Esophagus muscularis mucosa (tissue), 4 donors: ENCODE measurements at regions not wholly inside any gene's neighbourhood (a gene's known extent, or its start where the extent isn't known, plus 50 kb on each side); places are given as distances from the start of the nearest gene placed in this dataset.
A peak's percentile ranks its signal among the peaks of the same experiment; 100 is the strongest.

Source experiments
- DNase-seq: peaks from one replicate; pipeline ENCODE4 v3.0.0-alpha.2; 2017; ENCODE audit errors: extremely low spot score
- H3K27ac ChIP-seq, 4 donors: fragments of 200-600 bp; sonication (generic); replicated peaks in 1 of 4; 1 replicate in 3 of 4; 2 replicates in 1 of 4; pipeline ENCODE4 v1.5.1; 2016 to 2019; ENCODE audit warnings: mild to moderate bottlenecking in 1 of 4
- H3K27me3 ChIP-seq, 4 donors: fragments of 200-600 bp; sonication (generic); one replicate each; pipeline versions ENCODE4 v1.5.1 to v1.6.0; 2016 to 2019
- H3K36me3 ChIP-seq, 4 donors: fragments of 200-600 bp; sonication (generic); one replicate each; pipeline ENCODE4 v1.5.1; 2016 to 2019
- H3K4me1 ChIP-seq, 4 donors: fragments of 200-600 bp; sonication (generic); one replicate each; pipeline ENCODE4 v1.5.1; 2016 to 2019
- H3K4me3 ChIP-seq, 4 donors: fragments of 200-600 bp; sonication (generic); 1 replicate in 2 of 4; 2 replicates in 2 of 4; pipeline ENCODE4 v1.5.1; 2016 to 2019; ENCODE audit warnings: mild to moderate bottlenecking in 4 of 4, moderate library complexity in 1 of 4
- H3K9me3 ChIP-seq, 4 donors: fragments of 200-600 bp; sonication (generic); 1 replicate in 3 of 4; 2 replicates in 1 of 4; pipeline ENCODE4 v1.5.1; 2016 to 2019
- CTCF ChIP-seq, 3 experiments: fragments of 200-600 bp in 2 of 3; fragments of 450-650 bp in 1 of 3; sonication (generic) in 2 of 3; IDR thresholded peaks; one replicate each; pipeline ENCODE4 v1.5.1; 2017 to 2019; ENCODE audit warnings: antibody characterized with exemption in 3 of 3, mild to moderate bottlenecking in 2 of 3, moderate library complexity in 1 of 3
- EP300 ChIP-seq: sonication (generic); formaldehyde crosslinking; IDR thresholded peaks from one replicate; pipeline ENCODE4 v1.6.1; 2017; ENCODE audit warnings: antibody characterized with exemption
- POLR2A ChIP-seq: fragments of 450-650 bp; IDR thresholded peaks from one replicate; pipeline ENCODE4 v1.6.1; 2017; ENCODE audit warnings: antibody characterized with exemption, moderate library complexity, mild to moderate bottlenecking, low read depth
- POLR2AphosphoS5 ChIP-seq, 2 donors: sonication (generic); formaldehyde crosslinking; IDR thresholded peaks; one replicate each; pipeline ENCODE4 v1.6.1; 2017; ENCODE audit warnings: antibody characterized with exemption in 2 of 2
- WGBS: methylation state at CpG from one replicate; pipeline ENCODE4 v1.1.5; 2018; 5-methylcytosine and 5-hydroxymethylcytosine counted together
- intact Hi-C: fragments of 100-400 bp; cut with DNase I; formaldehyde crosslinking; loops from one replicate; pipeline ENCODE4 v1.15.1; 2023

DNA sequence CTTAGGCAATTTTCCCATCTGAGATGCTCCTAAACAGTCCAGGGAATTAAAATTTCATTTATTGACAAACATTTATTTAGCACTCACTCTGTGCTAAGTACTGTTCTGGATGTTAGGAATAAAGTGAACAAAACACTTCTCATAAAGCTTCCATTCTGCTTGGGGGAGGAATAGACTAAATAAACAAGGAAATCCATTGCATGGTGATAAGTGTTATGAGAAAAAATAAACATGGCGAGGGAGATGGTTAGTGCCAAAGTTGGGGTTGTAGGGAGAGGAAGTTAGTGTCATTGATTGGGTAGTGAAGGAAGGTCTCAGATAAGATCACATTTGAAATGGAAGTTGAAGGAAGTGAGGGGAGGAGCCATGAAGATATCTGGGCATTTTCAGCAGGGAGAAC is 72.2 kb upstream of the CES5A start:
- TF ChIP-seq EP300, result no peak
- TF ChIP-seq POLR2AphosphoS5 (IDR thresholded peaks at IDR 0.05), result no peak
- TF ChIP-seq POLR2A, result no peak
- Histone ChIP-seq H3K27ac (no peak overlapping the region), H3K9me3 (peaks cover 0 to 4% (median 0%) of the 10 kb centered on the region in 4 donors), H3K27me3 (no peaks in the 10 kb centered on the region), H3K4me1 (peaks cover 0 to 22% (median 15%) of the 10 kb centered on the region in 4 donors), H3K4me3 (no peak overlapping the region), H3K36me3 (no peaks in the 10 kb centered on the region)
- no peak for DNase-seq
- WGBS, result 86% methylated on average over 1 of the region's 1 CpG
- intact Hi-C loops, result no loop called here

DNA sequence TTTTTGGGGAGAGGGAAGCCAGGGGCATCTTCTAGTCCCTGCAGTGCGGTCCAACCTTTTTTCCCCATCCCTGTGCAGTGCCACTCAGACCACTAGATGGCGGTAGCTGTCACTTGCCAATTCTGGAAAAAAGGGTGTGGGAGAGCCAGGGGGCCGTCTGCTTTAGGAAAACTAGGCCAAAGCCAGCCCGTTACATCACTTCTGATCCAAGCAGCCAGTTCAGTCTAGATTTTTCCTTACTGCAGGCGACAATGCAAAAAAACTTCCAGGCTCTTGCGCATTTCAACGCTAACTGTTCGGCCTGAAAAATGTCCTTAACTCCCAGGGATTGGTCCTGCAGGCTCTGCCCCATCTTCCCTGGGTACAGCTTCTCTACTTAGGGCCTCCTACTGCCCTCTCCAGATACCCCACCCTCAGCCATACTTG is 69.2 kb upstream of the CES5A start:
- H3K4me1 ChIP-seq, result peaks cover 0 to 18% (median 14%) of the 10 kb centered on the region in 4 donors
- peak; percentile 93 for DNase-seq
- no peak overlapping the region for H3K27ac ChIP-seq
- peaks cover 0 to 6% (median 0%) of the 10 kb centered on the region in 4 donors for H3K9me3 ChIP-seq
- peak; percentile 88 to 96 (median 93) for TF ChIP-seq CTCF (IDR thresholded peaks at IDR 0.05)
- peak in 1 of 2 donors; percentile 51 for TF ChIP-seq POLR2AphosphoS5 (IDR thresholded peaks at IDR 0.05)
- TF ChIP-seq EP300, result no peak
- H3K27me3 ChIP-seq, result no peaks in the 10 kb centered on the region
- intact Hi-C loops, result loop anchor here (2.0 kb wide), 1 partner anchor 372 kb away; no protein-coding TSS in a partner anchor
- no peaks in the 10 kb centered on the region for H3K36me3 ChIP-seq
- 34% methylated on average over 8 of the region's 8 CpGs for WGBS
- H3K4me3 ChIP-seq, result no peak overlapping the region

GRCh38 chr16:55943267-55943666 is 68.1 kb upstream of the CES5A start:
- H3K9me3 ChIP-seq, result peaks cover 0 to 6% (median 0%) of the 10 kb centered on the region in 4 donors
- no peaks in the 10 kb centered on the region for H3K27me3 ChIP-seq
- WGBS, result 41% methylated on average over 4 of the region's 4 CpGs
- peak; percentile 21 for DNase-seq
- intact Hi-C loops, result no loop called here
- peaks cover 0 to 10% (median 10%) of the 10 kb centered on the region in 4 donors for H3K4me1 ChIP-seq
- H3K27ac ChIP-seq, result no peak overlapping the region
- no peak overlapping the region for H3K4me3 ChIP-seq
- TF ChIP-seq EP300 (no peak), CTCF (IDR thresholded peaks at IDR 0.05) (no peak), POLR2A (no peak), POLR2AphosphoS5 (IDR thresholded peaks at IDR 0.05) (no peak)
- no peaks in the 10 kb centered on the region for H3K36me3 ChIP-seq

DNA sequence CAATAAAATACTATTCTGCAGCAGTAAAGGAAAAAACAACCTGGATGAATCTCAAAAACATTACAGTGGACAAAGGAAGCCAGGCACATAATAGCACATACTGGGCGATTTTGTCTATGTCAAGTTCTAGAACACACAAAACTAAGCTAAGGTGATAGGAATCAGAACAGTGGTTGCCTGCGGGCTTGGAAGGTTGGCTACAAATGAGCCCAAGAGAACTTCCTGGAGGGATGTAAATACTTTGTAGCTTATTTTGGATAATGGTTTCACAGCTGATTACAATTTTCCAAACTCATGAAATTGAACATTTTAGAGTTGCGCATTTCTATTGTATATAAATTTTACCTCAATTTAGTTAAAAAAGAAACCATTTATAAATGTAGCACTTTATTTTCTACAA is 67.6 kb upstream of the CES5A start:
- Histone ChIP-seq H3K27ac (no peak overlapping the region), H3K27me3 (no peaks in the 10 kb centered on the region), H3K36me3 (no peaks in the 10 kb centered on the region), H3K4me1 (peaks cover 0 to 10% (median 10%) of the 10 kb centered on the region in 4 donors), H3K9me3 (peaks cover 0 to 6% (median 0%) of the 10 kb centered on the region in 4 donors), H3K4me3 (no peak overlapping the region)
- peak; percentile 70 for DNase-seq
- TF ChIP-seq CTCF (IDR thresholded peaks at IDR 0.05) (no peak), POLR2AphosphoS5 (IDR thresholded peaks at IDR 0.05) (no peak), EP300 (no peak), POLR2A (no peak)
- 93% methylated on average over 3 of the region's 3 CpGs for WGBS
- intact Hi-C loops, result no loop called here

DNA sequence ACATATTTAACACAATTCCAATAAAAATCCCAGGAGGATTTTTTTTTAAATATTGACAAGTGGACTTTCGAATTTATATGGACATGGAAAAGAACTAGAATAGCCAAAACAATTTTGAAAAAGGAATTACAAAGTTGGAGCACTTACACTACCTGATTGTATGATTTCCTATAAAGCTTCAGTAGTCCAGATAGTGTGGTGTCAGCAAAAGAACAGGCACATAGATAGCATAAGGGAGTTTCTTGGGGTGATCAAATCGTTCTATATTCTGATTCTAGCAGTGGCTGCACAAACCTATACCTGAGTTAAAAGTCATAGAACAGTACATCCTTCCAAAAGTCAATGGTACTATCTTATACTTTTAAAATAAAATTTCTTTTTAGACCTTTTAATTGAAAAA is 66.4 kb upstream of the CES5A start:
- WGBS, result 56% methylated on average over 2 of the region's 2 CpGs
- intact Hi-C loops, result no loop called here

More for the DNA sequence above, 66.4 kb upstream of the CES5A start:
- peaks cover 0 to 6% (median 0%) of the 10 kb centered on the region in 4 donors for H3K9me3 ChIP-seq
- H3K27me3 ChIP-seq, result peaks cover 0 to 4% (median 0%) of the 10 kb centered on the region in 4 donors
- no peaks in the 10 kb centered on the region for H3K36me3 ChIP-seq
- DNase-seq, result no peak
- no peak for TF ChIP-seq EP300
- no peak for TF ChIP-seq POLR2A
- no peak for TF ChIP-seq POLR2AphosphoS5 (IDR thresholded peaks at IDR 0.05)
- no peak for TF ChIP-seq CTCF (IDR thresholded peaks at IDR 0.05)
- H3K4me3 ChIP-seq, result no peak overlapping the region
- no peak overlapping the region for H3K27ac ChIP-seq
- peaks cover 0 to 10% (median 10%) of the 10 kb centered on the region in 4 donors for H3K4me1 ChIP-seq
